ENCODE measurements at regions not wholly inside any gene's neighbourhood (a gene's known extent, or its start where the extent isn't known, plus 50 kb on each side); places are given as distances from the start of the nearest gene placed in this dataset.

- TF ChIP-seq USF2 (IDR thresholded peaks at IDR 0.05; ENCODE audit: borderline replicate concordance, low read depth, low read length) (no peak), REST (IDR thresholded peaks at IDR 0.05; ENCODE audit: low read depth, low read length) (no peak), EP300 (IDR thresholded peaks at IDR 0.05; ENCODE audit: borderline replicate concordance in 1 of 2, low read depth in 1 of 2, low read length in 1 of 2) (no peak)
Observed at GRCh38 chr6:80592436-80592835, 486.0 kb downstream of the BCKDHB start (continued).

GRCh38 chr6:80586242-80586641 lies 479.8 kb downstream of the BCKDHB start:
- no peak for TF ChIP-seq TEAD4 (IDR thresholded peaks at IDR 0.05; ENCODE audit: borderline replicate concordance, insufficient read depth)
- TF ChIP-seq FOXJ3 (CRISPR knock-in tag; IDR thresholded peaks at IDR 0.05): no peak
- TF ChIP-seq MXI1 (IDR thresholded peaks at IDR 0.05; ENCODE audit: low read depth, low read length): no peak
- no peak for TF ChIP-seq EP300 (IDR thresholded peaks at IDR 0.05; ENCODE audit: borderline replicate concordance in 1 of 2, low read depth in 1 of 2, low read length in 1 of 2)
- no peak for TF ChIP-seq ELF1 (IDR thresholded peaks at IDR 0.05)
- TF ChIP-seq RCOR1 (IDR thresholded peaks at IDR 0.05; ENCODE audit: low read length): no peak
- TF ChIP-seq FOSL2 (IDR thresholded peaks at IDR 0.05; ENCODE audit: borderline replicate concordance, low read depth): no peak
- no peak for TF ChIP-seq FOXM1 (IDR thresholded peaks at IDR 0.05; ENCODE audit: low read depth)
- no peak for TF ChIP-seq NRF1 (IDR thresholded peaks at IDR 0.05; ENCODE audit: low read depth, low read length)
- no peak for TF ChIP-seq GABPA (IDR thresholded peaks at IDR 0.05; ENCODE audit: low read depth)
- TF ChIP-seq SMC3 (IDR thresholded peaks at IDR 0.05; ENCODE audit: low read depth, low read length): no peak
- TF ChIP-seq SIN3A (IDR thresholded peaks at IDR 0.05; ENCODE audit: borderline replicate concordance, low read depth, low read length): no peak
- no peak for TF ChIP-seq RAD21 (IDR thresholded peaks at IDR 0.05; ENCODE audit: low read length)
- no peak for TF ChIP-seq GATA2 (CRISPR knock-in tag; IDR thresholded peaks at IDR 0.05)
- TF ChIP-seq USF2 (IDR thresholded peaks at IDR 0.05; ENCODE audit: borderline replicate concordance, low read depth, low read length): no peak
- no peak for TF ChIP-seq ZBTB33 (IDR thresholded peaks at IDR 0.05; ENCODE audit: borderline replicate concordance, low read depth)
- ChIA-PET CTCF (interaction anchor here (0.9 to 1.3 kb wide), 2 partner anchors 19 to 372 kb away, joined by 3 to 4 read pairs; no protein-coding TSS in a partner anchor), POLR2A (no interaction called here)
- Histone ChIP-seq H3F3A (replicated peaks; ENCODE audit: insufficient read depth) (no peaks in the 10 kb centered on the region), H3K79me2 (ENCODE audit: insufficient read depth) (no peaks in the 10 kb centered on the region), H3K4me2 (no peak overlapping the region), H3K27ac (ENCODE audit: low read depth in 2 of 2, low read length in 1 of 2) (no peak overlapping the region), H3K4me3 (ENCODE audit: low read depth in 2 of 2, low read length in 1 of 2) (no peak overlapping the region), H3K9me3 (no peaks in the 10 kb centered on the region), H3K9me2 (no peaks in the 10 kb centered on the region), H3K4me1 (ENCODE audit: control insufficient read depth in 1 of 2, insufficient read depth in 2 of 2, low read depth in 1 of 2, low read length in 1 of 2) (no peaks in the 10 kb centered on the region), H3K27me3 (ENCODE audit: insufficient read depth) (no peaks in the 10 kb centered on the region), H3K36me3 (replicated peaks in 1 of 2; ENCODE audit: control insufficient read depth in 1 of 2, insufficient read depth in 2 of 2, low read length in 1 of 2) (no peaks in the 10 kb centered on the region), H2AFZ (ENCODE audit: low read depth) (no peak overlapping the region), H3K9ac (no peak overlapping the region), H4K20me1 (ENCODE audit: insufficient read depth) (no peaks in the 10 kb centered on the region)
- DNase-seq: no peak
